H1 (cell line): ENCODE measurements at regions not wholly inside any gene's neighbourhood (a gene's known extent, or its start where the extent isn't known, plus 50 kb on each side); places are given as distances from the start of the nearest gene placed in this dataset.

Source experiments
- ATF3 ChIP-seq: IDR thresholded peaks from 2 replicates; pipeline ENCODE4 v1.6.1; 2011; ENCODE audit warnings: low read depth, mild to moderate bottlenecking, low read length; ENCODE audit not compliant: insufficient read depth
- CTCF ChIP-seq, 3 experiments: IDR thresholded peaks; 1 replicate in 2 of 3; 2 replicates in 1 of 3; pipeline versions ENCODE4 v1.5.1 to v1.6.1; 2011; ENCODE audit warnings: low read length in 3 of 3, mild to moderate bottlenecking in 3 of 3, inconsistent platforms in 2 of 3, low read depth in 1 of 3, moderate library complexity in 1 of 3; ENCODE audit not compliant: insufficient read depth in 1 of 3; ENCODE audit errors: control extremely low read depth in 1 of 3
- JUN ChIP-seq: IDR thresholded peaks from 2 replicates; pipeline ENCODE4 v1.6.1; 2011; ENCODE audit warnings: low read depth, mild to moderate bottlenecking, improper control_type of control experiment, low read length
- JUND ChIP-seq: IDR thresholded peaks from 2 replicates; pipeline ENCODE4 v1.6.1; 2011; ENCODE audit warnings: mild to moderate bottlenecking, improper control_type of control experiment, low read length
- MAX ChIP-seq: IDR thresholded peaks from 2 replicates; pipeline ENCODE4 v1.6.1; 2012; ENCODE audit warnings: inconsistent platforms
- NRF1 ChIP-seq: IDR thresholded peaks from 2 replicates; pipeline ENCODE4 v1.6.1; 2011; ENCODE audit warnings: mild to moderate bottlenecking, low read depth, low read length, improper control_type of control experiment
- POLR2A ChIP-seq, 2 experiments: IDR thresholded peaks; 1 replicate in 1 of 2; 2 replicates in 1 of 2; pipeline ENCODE4 v1.6.1; 2011; ENCODE audit warnings: low read depth in 2 of 2, low read length in 2 of 2, mild to moderate bottlenecking in 2 of 2; ENCODE audit errors: control extremely low read depth in 1 of 2
- POLR2AphosphoS5 ChIP-seq: IDR thresholded peaks from 2 replicates; pipeline ENCODE4 v1.6.1; 2011; ENCODE audit warnings: low read depth, low read length
- SRF ChIP-seq: IDR thresholded peaks from 2 replicates; pipeline ENCODE4 v1.6.1; 2011; ENCODE audit warnings: mild to moderate bottlenecking, low read depth, low read length, moderate library complexity

GRCh38 chr22:47963660-47964059 lies 1201.2 kb downstream of the TBC1D22A start:
- TF ChIP-seq JUN (no peak), SRF (no peak), POLR2A (IDR thresholded peaks at IDR 0.05; ENCODE audit: control extremely low read depth in 1 of 2, low read depth in 2 of 2, low read length in 2 of 2) (no peak), JUND (no peak), ATF3 (no peak), CTCF (IDR thresholded peaks at IDR 0.05; ENCODE audit: control extremely low read depth in 1 of 3, insufficient read depth in 1 of 3, low read depth in 1 of 3, low read length in 3 of 3) (no peak), POLR2AphosphoS5 (no peak), NRF1 (no peak), MAX (no peak)
